Caki2 (cell line): ENCODE measurements at regions not wholly inside any gene's neighbourhood (a gene's known extent, or its start where the extent isn't known, plus 50 kb on each side); places are given as distances from the start of the nearest gene placed in this dataset.
A peak's percentile ranks its signal among the peaks of the same experiment; 100 is the strongest.

Source experiments
- DNase-seq: peaks from one replicate; pipeline ENCODE4 v3.0.0-alpha.2; 2015; ENCODE audit warnings: low read depth
- in situ Hi-C: cut with HindIII; loops from 2 replicates; pipeline ENCODE4 v1.10.0; 2016; ENCODE audit warnings: low sequenced_read_pairs, low pct_unique_long_range_greater_than_20kb, mixed read lengths

GRCh38 chr21:18460979-18461378 lies 57.4 kb upstream of the TMPRSS15 start:
- no peak for DNase-seq
- in situ Hi-C loops, result no loop called here

DNA sequence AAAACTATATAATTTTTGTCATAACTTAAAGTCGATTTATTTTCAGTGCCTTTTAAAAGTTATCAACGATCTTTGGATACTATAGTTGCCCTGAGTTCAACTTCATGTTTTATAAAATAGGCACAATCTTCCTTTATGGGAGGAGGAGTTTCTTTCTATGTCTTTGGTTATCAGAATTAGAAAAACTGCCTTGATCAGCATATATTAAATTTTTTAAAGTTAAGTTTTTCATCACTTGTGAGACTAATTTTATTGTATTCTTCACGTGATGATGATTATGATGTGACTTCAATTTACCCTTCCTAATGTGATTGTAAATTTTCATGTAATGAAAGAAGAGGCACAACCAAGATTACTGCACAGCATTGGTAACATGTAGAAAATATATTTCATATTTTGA lies 58.2 kb upstream of the TMPRSS15 start:
- in situ Hi-C loops, result no loop called here

GRCh38 chr21:18467715-18468114 lies 64.1 kb upstream of the TMPRSS15 start:
- no peak for DNase-seq
- in situ Hi-C loops, result no loop called here

More for the DNA sequence above, 58.2 kb upstream of the TMPRSS15 start:
- no peak for DNase-seq

DNA sequence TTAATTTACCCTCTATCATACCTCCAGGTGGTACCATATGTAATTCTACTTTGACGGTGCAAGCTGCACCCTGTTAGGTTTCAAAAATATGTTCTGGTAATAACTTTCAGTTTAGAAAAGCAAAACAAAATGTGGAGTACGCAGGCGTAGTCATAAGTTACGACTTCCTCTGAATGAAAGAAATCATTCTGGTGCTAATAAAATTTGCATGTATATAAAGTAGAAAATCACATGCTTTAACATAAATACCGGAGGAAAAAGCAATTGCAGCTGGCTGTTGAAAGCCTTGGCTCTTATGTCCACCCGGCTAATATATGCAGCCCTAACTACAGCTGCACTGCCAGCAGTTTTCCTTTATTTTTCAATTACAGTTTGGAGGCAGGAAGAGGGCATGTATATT lies 65.2 kb upstream of the TMPRSS15 start:
- no peak for DNase-seq
- in situ Hi-C loops, result no loop called here

GRCh38 chr21:18476639-18477038 lies 73.1 kb upstream of the TMPRSS15 start:
- in situ Hi-C loops, result no loop called here
- DNase-seq, result no peak

DNA sequence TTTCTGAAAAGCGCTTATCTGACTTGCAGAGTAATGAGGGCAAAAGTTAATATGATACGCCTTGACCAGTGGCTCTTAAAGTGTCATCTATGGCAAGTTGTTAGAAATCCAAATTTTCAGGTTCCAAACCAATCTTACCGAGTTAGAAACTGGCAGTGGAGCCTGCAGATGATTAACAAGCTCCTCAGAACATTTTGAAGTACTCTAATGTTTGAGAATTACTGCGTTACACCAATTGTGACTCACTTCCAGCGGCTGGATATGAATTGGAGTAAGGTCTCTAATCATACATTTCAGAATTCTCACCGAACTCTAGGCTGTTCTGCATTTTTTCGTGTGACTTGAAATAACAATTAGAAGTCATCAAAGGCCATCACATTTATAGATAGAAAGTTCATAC lies 73.5 kb upstream of the TMPRSS15 start:
- in situ Hi-C loops, result no loop called here

DNA sequence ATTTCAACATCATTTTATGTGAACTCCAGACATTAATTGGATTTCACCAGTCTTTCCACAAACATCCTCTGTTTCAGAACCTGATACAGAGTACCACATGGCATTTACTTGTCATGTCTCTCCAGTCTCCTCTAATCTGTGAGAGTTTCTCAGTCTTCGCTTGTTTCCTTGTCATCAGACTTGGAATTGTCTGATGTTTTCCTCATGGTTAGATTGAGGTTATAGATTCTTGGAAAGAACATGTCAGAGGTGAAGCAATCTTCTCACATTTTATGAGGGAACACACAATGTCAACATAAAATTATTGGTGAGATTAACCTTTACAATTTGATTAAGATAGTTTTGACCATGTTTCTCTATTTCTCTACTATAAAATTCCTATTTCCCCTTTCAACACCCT lies 74.9 kb upstream of the TMPRSS15 start:
- no peak for DNase-seq
- in situ Hi-C loops, result no loop called here

More for the DNA sequence above, 73.5 kb upstream of the TMPRSS15 start:
- DNase-seq, result no peak

DNA sequence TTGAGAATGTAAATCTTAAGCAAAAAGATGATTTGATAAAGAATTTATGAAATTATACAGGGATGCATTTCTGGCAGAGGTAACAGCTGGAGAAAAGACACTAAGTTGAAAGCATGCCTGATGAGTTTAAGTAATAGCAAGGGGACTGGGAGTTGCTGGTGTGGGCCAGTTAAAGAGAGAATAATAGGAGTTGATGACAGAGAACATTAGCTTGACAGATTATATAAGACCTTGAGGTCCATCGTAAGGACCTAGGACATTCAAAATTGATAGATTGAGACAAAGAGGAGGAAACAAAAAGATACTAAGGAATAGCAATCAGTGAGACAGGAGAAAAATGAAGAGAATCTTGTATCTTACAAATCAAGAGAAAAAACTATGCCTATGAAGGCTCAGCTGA lies 84.7 kb upstream of the TMPRSS15 start:
- in situ Hi-C loops, result no loop called here
- no peak for DNase-seq

DNA sequence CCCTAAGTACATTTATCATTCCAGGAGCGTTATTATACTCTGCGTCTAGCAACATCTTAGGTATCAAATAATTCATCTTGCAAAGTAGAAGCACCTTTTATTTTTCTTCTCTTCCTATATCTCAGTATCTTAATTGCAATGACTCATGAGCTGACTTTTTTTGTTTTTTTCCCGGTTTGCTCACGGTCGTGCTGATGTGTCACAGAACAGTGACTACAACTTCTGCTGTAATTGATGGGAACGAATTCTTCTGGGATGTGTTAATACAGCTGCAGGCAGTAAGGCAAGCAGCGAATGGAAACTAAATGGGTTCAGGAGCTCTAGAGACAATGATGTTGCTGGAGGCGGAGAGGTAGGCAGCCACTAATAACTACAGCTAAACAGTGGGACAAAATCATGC lies 89.8 kb upstream of the TMPRSS15 start:
- in situ Hi-C loops, result no loop called here
- peak; percentile 93 for DNase-seq

DNA sequence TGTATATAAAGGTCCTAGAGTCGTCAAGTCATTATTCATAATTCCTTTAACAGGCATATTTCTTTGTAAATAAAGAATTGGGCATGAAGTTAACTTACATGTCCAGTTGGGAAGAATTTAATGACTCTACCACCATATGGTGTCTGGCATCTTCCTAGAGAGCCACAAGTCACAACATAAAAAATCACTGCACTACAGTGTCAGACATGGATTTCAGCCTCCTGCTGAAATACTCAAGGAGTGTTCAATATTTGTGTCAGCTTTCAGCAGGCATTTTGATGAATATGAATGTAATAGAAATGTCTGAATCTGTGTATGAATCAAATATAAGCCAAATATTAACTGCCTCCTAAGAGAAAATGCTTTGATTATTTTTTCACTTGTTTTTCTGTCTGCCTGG lies 91.9 kb upstream of the TMPRSS15 start:
- DNase-seq, result no peak
- in situ Hi-C loops, result no loop called here

DNA sequence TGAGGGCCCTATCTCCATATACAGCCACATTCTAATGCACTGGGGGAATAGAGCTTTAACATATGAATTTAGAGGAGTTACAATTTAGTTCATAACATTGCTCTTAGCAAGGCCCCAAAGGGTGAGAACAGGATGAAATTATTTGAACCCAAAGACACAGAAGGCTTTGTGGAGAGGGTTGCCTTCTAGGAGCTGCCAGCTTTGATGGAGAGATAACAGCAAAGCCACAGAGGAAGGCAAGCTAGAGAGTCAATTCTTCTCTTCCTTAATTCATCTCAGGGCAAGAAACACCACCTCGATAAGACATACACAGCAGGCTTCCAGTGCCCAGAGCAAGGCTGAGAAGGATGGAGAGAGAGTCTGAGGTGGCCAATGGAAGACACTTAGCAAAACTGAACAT lies 94.8 kb upstream of the TMPRSS15 start:
- DNase-seq, result no peak
- in situ Hi-C loops, result no loop called here

GRCh38 chr21:18499761-18500376 lies 96.3 kb upstream of the TMPRSS15 start:
- peak; percentile 22 for DNase-seq
- in situ Hi-C loops, result no loop called here

DNA sequence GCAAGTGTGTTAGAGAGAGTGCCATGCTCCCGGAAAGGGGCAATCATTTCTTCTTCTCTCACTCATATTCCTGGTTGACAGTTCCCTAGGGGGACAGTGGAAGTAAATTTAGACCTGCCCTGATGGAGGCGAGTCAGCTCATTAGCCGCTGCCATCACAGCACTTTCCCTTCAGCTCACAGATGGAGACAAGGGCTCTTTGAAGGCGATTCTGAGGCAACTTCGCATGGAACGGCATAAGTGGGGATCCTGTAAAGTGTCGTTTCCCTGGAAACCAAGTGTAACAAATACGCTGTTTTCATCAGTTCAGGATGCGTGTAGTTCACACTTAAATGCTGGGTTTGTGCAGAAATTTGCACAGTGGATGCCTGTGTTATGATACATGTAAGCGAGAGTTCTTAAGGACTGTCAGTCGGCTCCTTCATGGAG lies 114.5 kb upstream of the TMPRSS15 start:
- in situ Hi-C loops, result no loop called here
- DNase-seq, result no peak

DNA sequence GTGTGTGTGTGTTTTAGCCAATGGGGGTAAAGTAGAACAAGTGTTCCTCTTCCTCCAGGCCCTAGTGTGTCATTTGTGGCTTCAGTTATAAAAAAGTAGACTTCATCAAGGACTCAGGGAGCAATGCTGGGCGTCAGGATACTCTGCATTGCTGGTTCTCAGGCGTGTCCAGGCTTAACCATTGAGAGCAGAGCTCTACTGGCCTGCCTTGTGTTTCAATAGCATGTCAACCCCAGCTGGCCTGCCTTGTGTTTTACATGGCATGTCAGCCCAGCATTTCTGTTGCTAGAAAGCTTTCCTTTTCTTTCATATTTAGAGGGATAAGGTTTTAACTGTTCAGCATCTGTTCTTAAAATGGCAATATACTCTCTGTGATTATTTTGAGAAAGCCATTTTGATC lies 117.6 kb upstream of the TMPRSS15 start:
- DNase-seq, result no peak
- in situ Hi-C loops, result no loop called here

DNA sequence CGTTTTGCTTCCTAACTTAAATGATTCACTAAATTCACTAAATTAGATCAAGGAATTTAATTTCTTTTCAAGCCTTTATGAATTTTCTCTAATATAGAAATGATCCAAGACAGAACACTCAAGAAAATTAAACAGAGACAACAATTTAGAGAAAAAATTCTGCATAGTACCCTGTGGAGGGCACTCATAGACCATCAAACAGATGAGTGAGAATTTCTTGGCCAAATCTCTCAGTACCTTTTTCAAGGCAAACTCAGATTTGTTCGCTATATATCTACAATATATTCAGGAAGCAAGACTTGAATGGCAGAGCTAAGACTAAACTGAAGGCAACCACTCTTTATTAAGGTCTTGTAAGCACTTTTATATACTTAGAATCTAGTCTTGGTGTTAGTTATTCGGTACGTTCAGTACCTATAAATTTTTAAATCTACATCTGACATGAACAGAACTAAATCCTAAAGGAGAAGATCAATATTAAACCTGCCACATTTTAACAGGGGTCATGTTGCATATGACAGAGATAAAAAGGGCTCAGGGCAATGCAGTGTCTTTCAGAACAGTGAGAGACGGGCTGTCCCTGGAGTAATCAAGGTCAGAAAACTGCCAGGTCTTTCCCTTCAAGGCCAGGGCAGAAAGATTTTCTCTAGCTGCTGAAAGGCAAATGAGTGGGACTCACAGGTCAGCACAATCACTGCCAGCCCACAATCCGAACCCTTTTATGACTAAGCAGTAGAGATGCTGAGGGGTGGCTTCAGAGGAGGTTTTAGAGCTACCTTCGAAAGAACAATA lies 118.8 kb upstream of the TMPRSS15 start:
- no peak for DNase-seq
- in situ Hi-C loops, result no loop called here

GRCh38 chr21:18524097-18524880 lies 120.7 kb upstream of the TMPRSS15 start:
- in situ Hi-C loops, result no loop called here
- DNase-seq, result no peak

DNA sequence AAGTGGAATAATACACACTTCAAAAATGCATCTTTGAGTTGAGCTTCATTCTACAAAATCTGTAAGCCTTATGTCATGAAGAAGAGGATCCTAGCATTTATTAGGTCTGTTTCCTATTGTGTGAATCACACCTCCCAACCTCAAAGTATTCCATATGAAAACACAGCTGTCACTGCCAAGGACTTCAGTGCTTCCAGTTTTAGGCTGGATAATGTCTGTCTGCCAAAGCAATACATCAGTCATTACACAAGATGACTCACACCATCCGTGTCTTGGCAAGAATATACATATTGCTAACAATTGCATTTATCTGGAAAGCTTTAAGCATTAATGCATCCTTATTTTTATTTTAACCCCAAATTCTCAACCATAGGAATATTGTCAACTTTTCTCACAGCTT lies 125.7 kb upstream of the TMPRSS15 start:
- in situ Hi-C loops, result no loop called here

GRCh38 chr21:18542081-18542480 lies 138.5 kb upstream of the TMPRSS15 start:
- in situ Hi-C loops, result no loop called here
- no peak for DNase-seq

More for the DNA sequence above, 125.7 kb upstream of the TMPRSS15 start:
- DNase-seq, result peak; percentile 46

DNA sequence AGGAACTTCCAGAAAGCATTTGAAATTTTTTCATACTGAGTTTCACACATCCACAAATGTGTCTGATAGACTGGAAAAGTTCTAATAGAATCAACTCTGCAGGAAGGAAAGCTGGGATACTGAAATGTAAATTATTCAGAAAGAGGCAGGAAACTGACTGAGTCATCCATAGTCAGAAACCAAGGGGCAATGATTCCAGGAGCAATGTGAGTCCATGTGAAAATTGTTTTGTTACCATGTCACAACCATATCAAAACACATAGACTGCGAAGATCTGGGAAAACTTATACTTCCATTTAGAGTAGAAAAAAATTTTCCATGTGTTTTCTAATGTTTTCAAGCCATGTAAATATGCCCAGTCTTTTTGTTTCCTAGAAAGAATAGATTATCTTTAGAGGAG lies 142.3 kb upstream of the TMPRSS15 start:
- no peak for DNase-seq
- in situ Hi-C loops, result no loop called here
